Keratinocyte (primary cell): ENCODE measurements at regions not wholly inside any gene's neighbourhood (a gene's known extent, or its start where the extent isn't known, plus 50 kb on each side); places are given as distances from the start of the nearest gene placed in this dataset.

ENCODE experiments used
- CTCF ChIP-seq, 3 experiments: IDR thresholded peaks in 1 of 3; conservative IDR thresholded peaks in 1 of 3; optimal IDR thresholded peaks in 1 of 3; 2 replicates in 2 of 3; 3 replicates in 1 of 3; pipeline versions ENCODE3 to v1.5.1; 2011; ENCODE audit warnings: low read length in 3 of 3, mild to moderate bottlenecking in 3 of 3, moderate library complexity in 2 of 3, control low read depth in 1 of 3, inconsistent platforms in 1 of 3; ENCODE audit not compliant: insufficient read depth in 2 of 3; ENCODE audit errors: extremely low read depth in 1 of 3
- EZH2 ChIP-seq: IDR thresholded peaks from one replicate; pipeline ENCODE4 v1.6.1; 2012; ENCODE audit warnings: inconsistent platforms, mild to moderate bottlenecking, low read length, moderate library complexity

GRCh38 chr17:15085890-15086677 lies 179.0 kb downstream of the PMP22 start:
- TF ChIP-seq CTCF (optimal IDR thresholded peaks at IDR 0.05 in 1 of 3, IDR thresholded peaks at IDR 0.05 in 1 of 3, conservative IDR thresholded peaks at IDR 0.05 in 1 of 3; ENCODE audit: extremely low read depth in 1 of 3, insufficient read depth in 2 of 3, low read length in 3 of 3): no peak
- TF ChIP-seq EZH2: no peak
